ENCODE measurements at regions not wholly inside any gene's neighbourhood (a gene's known extent, or its start where the extent isn't known, plus 50 kb on each side); places are given as distances from the start of the nearest gene placed in this dataset.

DNA sequence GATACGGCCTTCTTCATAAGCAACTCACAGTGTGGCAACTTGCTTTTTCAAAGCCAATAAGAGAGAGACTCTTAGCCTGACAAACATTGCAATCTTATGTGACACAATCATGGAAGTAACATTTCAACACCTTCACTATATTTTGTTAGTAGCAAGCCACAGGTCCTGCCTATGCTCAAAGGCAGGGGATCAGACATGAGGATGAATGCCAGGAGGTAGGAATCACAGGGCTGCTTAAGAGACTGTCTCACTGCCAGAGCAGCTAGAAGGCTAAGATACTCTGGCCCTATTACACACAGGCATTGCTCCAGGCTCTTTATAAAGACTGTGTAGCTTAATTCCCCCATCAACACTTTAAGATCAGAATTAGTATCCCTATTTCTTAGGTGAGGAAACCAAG is 236.2 kb upstream of the KAZN start:
- DNase-seq, result no peak

DNA sequence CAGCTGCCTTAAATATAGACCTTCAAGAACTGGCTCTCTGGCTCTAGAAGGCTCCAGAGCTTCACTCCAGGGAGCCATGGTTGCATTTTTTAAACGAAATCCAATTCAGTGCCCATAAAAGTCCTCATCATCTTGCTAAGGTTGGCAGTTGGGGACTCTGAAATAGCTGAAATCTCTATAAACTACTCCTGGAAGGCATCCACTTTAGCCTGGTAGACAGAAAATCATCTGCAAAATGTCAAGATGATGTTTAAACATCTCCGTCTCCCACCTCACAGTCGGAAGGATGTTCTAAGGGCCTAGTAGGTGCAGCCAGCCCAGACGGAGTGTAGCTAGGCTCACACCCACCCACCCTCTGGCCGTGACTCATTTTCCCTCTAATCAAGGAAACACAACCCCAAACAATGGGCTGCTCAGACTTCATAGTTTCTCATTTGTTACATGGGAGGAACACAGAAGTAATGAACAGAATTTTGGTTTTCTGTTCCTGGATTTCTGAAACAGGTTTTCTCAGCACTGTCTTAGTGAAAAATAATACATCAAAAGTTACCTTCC is 235.4 kb upstream of the KAZN start:
- H2AFZ ChIP-seq (ENCODE audit: insufficient read depth, low read depth, low read length, poor library complexity, severe bottlenecking), result no peak overlapping the region

More for the DNA sequence above, 236.2 kb upstream of the KAZN start:
- no peak overlapping the region for H3K9ac ChIP-seq (ENCODE audit: insufficient read depth, low read length, poor library complexity, severe bottlenecking)
- no peak overlapping the region for H3K27ac ChIP-seq (ENCODE audit: low read depth in 1 of 2, low read length in 2 of 2)
- H3K27me3 ChIP-seq (ENCODE audit: control insufficient read depth in 2 of 2, insufficient read depth in 2 of 2, low read length in 2 of 2), result no peaks in the 10 kb centered on the region
- Mint-ChIP-seq H3K36me3 (no peaks in the 10 kb centered on the region), H3K9me3 (peaks cover 0 to 18% (median 10%) of the 10 kb centered on the region in 7 donors), H3K4me1 (no peaks in the 10 kb centered on the region), H3K27me3 (ENCODE audit: low read depth in 3 of 3) (peaks cover 1 to 6% (median 4%) of the 10 kb centered on the region in 3 donors), H3K27ac (no peak overlapping the region), H3K4me3 (no peak overlapping the region)
- H3K36me3 ChIP-seq (replicated peaks in 1 of 2; ENCODE audit: control insufficient read depth in 1 of 2, insufficient read depth in 2 of 2, low read length in 2 of 2), result no peaks in the 10 kb centered on the region
- H3K4me3 ChIP-seq (replicated peaks in 1 of 3; ENCODE audit: low read depth in 2 of 3, low read length in 3 of 3), result no peak overlapping the region
- TF ChIP-seq, protein P1, sequence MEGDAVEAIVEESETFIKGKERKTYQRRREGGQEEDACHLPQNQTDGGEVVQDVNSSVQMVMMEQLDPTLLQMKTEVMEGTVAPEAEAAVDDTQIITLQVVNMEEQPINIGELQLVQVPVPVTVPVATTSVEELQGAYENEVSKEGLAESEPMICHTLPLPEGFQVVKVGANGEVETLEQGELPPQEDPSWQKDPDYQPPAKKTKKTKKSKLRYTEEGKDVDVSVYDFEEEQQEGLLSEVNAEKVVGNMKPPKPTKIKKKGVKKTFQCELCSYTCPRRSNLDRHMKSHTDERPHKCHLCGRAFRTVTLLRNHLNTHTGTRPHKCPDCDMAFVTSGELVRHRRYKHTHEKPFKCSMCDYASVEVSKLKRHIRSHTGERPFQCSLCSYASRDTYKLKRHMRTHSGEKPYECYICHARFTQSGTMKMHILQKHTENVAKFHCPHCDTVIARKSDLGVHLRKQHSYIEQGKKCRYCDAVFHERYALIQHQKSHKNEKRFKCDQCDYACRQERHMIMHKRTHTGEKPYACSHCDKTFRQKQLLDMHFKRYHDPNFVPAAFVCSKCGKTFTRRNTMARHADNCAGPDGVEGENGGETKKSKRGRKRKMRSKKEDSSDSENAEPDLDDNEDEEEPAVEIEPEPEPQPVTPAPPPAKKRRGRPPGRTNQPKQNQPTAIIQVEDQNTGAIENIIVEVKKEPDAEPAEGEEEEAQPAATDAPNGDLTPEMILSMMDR (IDR thresholded peaks at IDR 0.05), result no peak
- intact Hi-C loops (cut with micrococcal nuclease), result no loop called here
- no peaks in the 10 kb centered on the region for H4K20me1 ChIP-seq (ENCODE audit: insufficient read depth, low read length)
- no peaks in the 10 kb centered on the region for H3K4me1 ChIP-seq (ENCODE audit: control insufficient read depth in 1 of 2, insufficient read depth in 2 of 2, low read length in 2 of 2)
- 100% methylated on average over 1 of the region's 1 CpG for whole genome bisulfite sequencing (ENCODE audit: insufficient coverage)
- no peak overlapping the region for H3K4me2 ChIP-seq (replicated peaks; ENCODE audit: extremely low read depth, low read length, poor library complexity, severe bottlenecking)
- peaks cover 6 to 13% of the 10 kb centered on the region in 2 donors for H3K9me3 ChIP-seq (replicated peaks in 1 of 2; ENCODE audit: control insufficient read depth in 1 of 2, insufficient read depth in 1 of 2, low read length in 2 of 2)
- H3K79me2 ChIP-seq (ENCODE audit: insufficient read depth, low read length), result no peaks in the 10 kb centered on the region
- no peak overlapping the region for H2AFZ ChIP-seq (ENCODE audit: insufficient read depth, low read depth, low read length, poor library complexity, severe bottlenecking)

More for the DNA sequence above, 235.4 kb upstream of the KAZN start:
- peaks cover 1 to 6% (median 6%) of the 10 kb centered on the region in 3 donors for H3K27me3 Mint-ChIP-seq (ENCODE audit: low read depth in 3 of 3)
- TF ChIP-seq, protein P1 (IDR thresholded peaks at IDR 0.05), result no peak
- intact Hi-C loops (cut with micrococcal nuclease), result no loop called here
- Histone ChIP-seq H3K9ac (ENCODE audit: insufficient read depth, low read length, poor library complexity, severe bottlenecking) (no peak overlapping the region), H3K4me1 (ENCODE audit: control insufficient read depth in 1 of 2, insufficient read depth in 2 of 2, low read length in 2 of 2) (no peaks in the 10 kb centered on the region), H3K36me3 (replicated peaks in 1 of 2; ENCODE audit: control insufficient read depth in 1 of 2, insufficient read depth in 2 of 2, low read length in 2 of 2) (no peaks in the 10 kb centered on the region), H3K4me3 (replicated peaks in 1 of 3; ENCODE audit: low read depth in 2 of 3, low read length in 3 of 3) (no peak overlapping the region), H4K20me1 (ENCODE audit: insufficient read depth, low read length) (no peaks in the 10 kb centered on the region), H3K9me3 (replicated peaks in 1 of 2; ENCODE audit: control insufficient read depth in 1 of 2, insufficient read depth in 1 of 2, low read length in 2 of 2) (peaks cover 6 to 13% of the 10 kb centered on the region in 2 donors), H3K27me3 (ENCODE audit: control insufficient read depth in 2 of 2, insufficient read depth in 2 of 2, low read length in 2 of 2) (no peaks in the 10 kb centered on the region), H3K79me2 (ENCODE audit: insufficient read depth, low read length) (no peaks in the 10 kb centered on the region), H3K4me2 (replicated peaks; ENCODE audit: extremely low read depth, low read length, poor library complexity, severe bottlenecking) (no peak overlapping the region), H3K27ac (ENCODE audit: low read depth in 1 of 2, low read length in 2 of 2) (no peak overlapping the region)
- no peak overlapping the region for H3K4me3 Mint-ChIP-seq
- DNase-seq, result no peak
- H3K9me3 Mint-ChIP-seq, result peaks cover 0 to 18% (median 10%) of the 10 kb centered on the region in 7 donors
- H3K27ac Mint-ChIP-seq, result no peak overlapping the region
- no peaks in the 10 kb centered on the region for H3K36me3 Mint-ChIP-seq
- WGBS (ENCODE audit: insufficient coverage), result 69% methylated on average over 4 of the region's 5 CpGs
- no peaks in the 10 kb centered on the region for H3K4me1 Mint-ChIP-seq
